Suprapubic skin (tissue), 4 donors: ENCODE measurements at regions not wholly inside any gene's neighbourhood (a gene's known extent, or its start where the extent isn't known, plus 50 kb on each side); places are given as distances from the start of the nearest gene placed in this dataset.

Source experiments
- DNase-seq, 2 donors: peaks; one replicate each; pipeline ENCODE4 v3.0.0-alpha.2; 2019; ENCODE audit warnings: low spot score in 2 of 2
- H3K27ac ChIP-seq: fragments of 200-600 bp; sonication (generic); one replicate; pipeline ENCODE4 v1.5.1; 2019
- H3K27me3 ChIP-seq: fragments of 200-600 bp; sonication (generic); one replicate; pipeline ENCODE4 v1.5.1; 2019
- H3K36me3 ChIP-seq: fragments of 200-600 bp; sonication (generic); one replicate; pipeline ENCODE4 v1.5.1; 2019
- H3K4me1 ChIP-seq: fragments of 200-600 bp; sonication (generic); one replicate; pipeline ENCODE4 v1.5.1; 2019
- H3K4me3 ChIP-seq: fragments of 200-600 bp; sonication (generic); one replicate; pipeline ENCODE4 v1.5.1; 2019; ENCODE audit warnings: mild to moderate bottlenecking
- H3K9me3 ChIP-seq: fragments of 200-600 bp; sonication (generic); one replicate; pipeline ENCODE4 v1.5.1; 2019
- CTCF ChIP-seq, 2 donors: fragments of 200-600 bp in 1 of 2; fragments of 450-650 bp in 1 of 2; sonication (generic) in 1 of 2; IDR thresholded peaks; one replicate each; pipeline ENCODE4 v1.5.1; 2016 to 2019; ENCODE audit warnings: antibody characterized with exemption in 2 of 2, mild to moderate bottlenecking in 1 of 2, moderate library complexity in 1 of 2
- EP300 ChIP-seq: sonication (generic); formaldehyde crosslinking; IDR thresholded peaks from one replicate; pipeline ENCODE4 v1.6.1; 2017; ENCODE audit warnings: antibody characterized with exemption
- POLR2A ChIP-seq, 2 donors: fragments of 450-650 bp; IDR thresholded peaks; one replicate each; pipeline ENCODE4 v1.6.1; 2017; ENCODE audit warnings: antibody characterized with exemption in 2 of 2, mild to moderate bottlenecking in 2 of 2, moderate library complexity in 2 of 2
- POLR2AphosphoS5 ChIP-seq, 3 donors: sonication (generic); formaldehyde crosslinking; IDR thresholded peaks; one replicate each; pipeline ENCODE4 v1.6.1; 2017; ENCODE audit warnings: antibody characterized with exemption in 3 of 3
- WGBS: methylation state at CpG from one replicate; pipeline ENCODE4 v1.1.5; 2018; 5-methylcytosine and 5-hydroxymethylcytosine counted together

GRCh38 chr16:6035161-6035560 lies 937.6 kb upstream of the EEF2KMT start:
- no peaks in the 10 kb centered on the region for H3K27me3 ChIP-seq
- H3K27ac ChIP-seq: no peak overlapping the region
- H3K36me3 ChIP-seq: no peaks in the 10 kb centered on the region
- H3K9me3 ChIP-seq: peaks cover 2% of the 10 kb centered on the region
- no peak overlapping the region for H3K4me3 ChIP-seq
- no peaks in the 10 kb centered on the region for H3K4me1 ChIP-seq
- WGBS: 66% methylated on average over 5 of the region's 6 CpGs
- DNase-seq: no peak
- no peak for TF ChIP-seq POLR2A (IDR thresholded peaks at IDR 0.05)
- TF ChIP-seq POLR2AphosphoS5 (IDR thresholded peaks at IDR 0.05): no peak
- no peak for TF ChIP-seq CTCF (IDR thresholded peaks at IDR 0.05)
- no peak for TF ChIP-seq EP300

- TF ChIP-seq EP300 (no peak), POLR2A (IDR thresholded peaks at IDR 0.05) (no peak), CTCF (IDR thresholded peaks at IDR 0.05) (no peak), POLR2AphosphoS5 (IDR thresholded peaks at IDR 0.05) (no peak)
- Histone ChIP-seq H3K9me3 (peaks cover 2% of the 10 kb centered on the region), H3K4me1 (no peaks in the 10 kb centered on the region), H3K27ac (no peak overlapping the region), H3K36me3 (no peaks in the 10 kb centered on the region), H3K4me3 (no peak overlapping the region), H3K27me3 (no peaks in the 10 kb centered on the region)
- no peak for DNase-seq
- WGBS: 83% methylated on average over 4 of the region's 4 CpGs
Measured at GRCh38 chr16:6034511-6034910, 936.9 kb upstream of the EEF2KMT start.

- Histone ChIP-seq H3K36me3 (no peaks in the 10 kb centered on the region), H3K4me3 (no peak overlapping the region), H3K4me1 (no peaks in the 10 kb centered on the region), H3K27ac (no peak overlapping the region), H3K9me3 (peaks cover 2% of the 10 kb centered on the region), H3K27me3 (no peaks in the 10 kb centered on the region)
- 48% methylated on average over 3 of the region's 3 CpGs for WGBS
- no peak for TF ChIP-seq POLR2AphosphoS5 (IDR thresholded peaks at IDR 0.05)
- TF ChIP-seq POLR2A (IDR thresholded peaks at IDR 0.05): no peak
- no peak for TF ChIP-seq EP300
- no peak for TF ChIP-seq CTCF (IDR thresholded peaks at IDR 0.05)
- no peak for DNase-seq
Measured at GRCh38 chr16:6032438-6032837, 934.8 kb upstream of the EEF2KMT start.

- H3K36me3 ChIP-seq: no peaks in the 10 kb centered on the region
- no peaks in the 10 kb centered on the region for H3K4me1 ChIP-seq
- H3K27ac ChIP-seq: no peak overlapping the region
- no peak overlapping the region for H3K4me3 ChIP-seq
- TF ChIP-seq POLR2AphosphoS5 (IDR thresholded peaks at IDR 0.05): no peak
- TF ChIP-seq POLR2A (IDR thresholded peaks at IDR 0.05): no peak
- no peak for TF ChIP-seq CTCF (IDR thresholded peaks at IDR 0.05)
- no peak for TF ChIP-seq EP300
- H3K27me3 ChIP-seq: no peaks in the 10 kb centered on the region
- DNase-seq: no peak
- 57% methylated on average over 7 of the region's 7 CpGs for WGBS
- H3K9me3 ChIP-seq: peaks cover 2% of the 10 kb centered on the region
Measured at GRCh38 chr16:6031567-6031966, 934.0 kb upstream of the EEF2KMT start.

GRCh38 chr16:6031102-6031501 lies 933.5 kb upstream of the EEF2KMT start:
- H3K4me3 ChIP-seq: no peak overlapping the region
- H3K27ac ChIP-seq: no peak overlapping the region
- 79% methylated on average over 5 of the region's 5 CpGs for WGBS
- no peaks in the 10 kb centered on the region for H3K4me1 ChIP-seq
- peaks cover 2% of the 10 kb centered on the region for H3K9me3 ChIP-seq
- H3K27me3 ChIP-seq: no peaks in the 10 kb centered on the region
- H3K36me3 ChIP-seq: no peaks in the 10 kb centered on the region
- TF ChIP-seq POLR2AphosphoS5 (IDR thresholded peaks at IDR 0.05) (no peak), POLR2A (IDR thresholded peaks at IDR 0.05) (no peak), CTCF (IDR thresholded peaks at IDR 0.05) (no peak), EP300 (no peak)
- no peak for DNase-seq
